ENCODE measurements at regions not wholly inside any gene's neighbourhood (a gene's known extent, or its start where the extent isn't known, plus 50 kb on each side); places are given as distances from the start of the nearest gene placed in this dataset.

- TF ChIP-seq HDGF (IDR thresholded peaks at IDR 0.05; ENCODE audit: borderline replicate concordance), result no peak
- no peak for TF ChIP-seq BHLHE40 (IDR thresholded peaks at IDR 0.05; ENCODE audit: borderline replicate concordance)
- TF ChIP-seq, protein P1, sequence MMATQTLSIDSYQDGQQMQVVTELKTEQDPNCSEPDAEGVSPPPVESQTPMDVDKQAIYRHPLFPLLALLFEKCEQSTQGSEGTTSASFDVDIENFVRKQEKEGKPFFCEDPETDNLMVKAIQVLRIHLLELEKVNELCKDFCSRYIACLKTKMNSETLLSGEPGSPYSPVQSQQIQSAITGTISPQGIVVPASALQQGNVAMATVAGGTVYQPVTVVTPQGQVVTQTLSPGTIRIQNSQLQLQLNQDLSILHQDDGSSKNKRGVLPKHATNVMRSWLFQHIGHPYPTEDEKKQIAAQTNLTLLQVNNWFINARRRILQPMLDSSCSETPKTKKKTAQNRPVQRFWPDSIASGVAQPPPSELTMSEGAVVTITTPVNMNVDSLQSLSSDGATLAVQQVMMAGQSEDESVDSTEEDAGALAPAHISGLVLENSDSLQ (IDR thresholded peaks at IDR 0.05), result no peak
- TF ChIP-seq FOXA1 (IDR thresholded peaks at IDR 0.05), result no peak
- no peak for TF ChIP-seq L3MBTL2 (conservative IDR thresholded peaks at IDR 0.05)
- no peak for TF ChIP-seq ARNT (IDR thresholded peaks at IDR 0.05)
- no peak for TF ChIP-seq LEF1 (IDR thresholded peaks at IDR 0.05; ENCODE audit: borderline replicate concordance)
- no peak for TF ChIP-seq TARDBP (IDR thresholded peaks at IDR 0.05)
- TF ChIP-seq FOXK2 (IDR thresholded peaks at IDR 0.05), result no peak
- no peak for TF ChIP-seq ELF4 (IDR thresholded peaks at IDR 0.05)
- no peak for TF ChIP-seq SUZ12 (IDR thresholded peaks at IDR 0.05)
- no peak for TF ChIP-seq NFRKB (IDR thresholded peaks at IDR 0.05)
- TF ChIP-seq SP1 (IDR thresholded peaks at IDR 0.05), result no peak
- TF ChIP-seq CTBP1 (IDR thresholded peaks at IDR 0.05; ENCODE audit: borderline replicate concordance), result no peak
- no peak for TF ChIP-seq ZNF384 (IDR thresholded peaks at IDR 0.05)
- TF ChIP-seq FOXM1 (IDR thresholded peaks at IDR 0.05; ENCODE audit: borderline replicate concordance), result no peak
- no peak for DNase-seq (ENCODE audit: extremely low spot score)
- ChIA-PET POLR2A (no interaction called here), CTCF (no interaction called here)
Observed at GRCh38 chr5:51276250-51276649, 107.0 kb upstream of the ISL1 start.

DNA sequence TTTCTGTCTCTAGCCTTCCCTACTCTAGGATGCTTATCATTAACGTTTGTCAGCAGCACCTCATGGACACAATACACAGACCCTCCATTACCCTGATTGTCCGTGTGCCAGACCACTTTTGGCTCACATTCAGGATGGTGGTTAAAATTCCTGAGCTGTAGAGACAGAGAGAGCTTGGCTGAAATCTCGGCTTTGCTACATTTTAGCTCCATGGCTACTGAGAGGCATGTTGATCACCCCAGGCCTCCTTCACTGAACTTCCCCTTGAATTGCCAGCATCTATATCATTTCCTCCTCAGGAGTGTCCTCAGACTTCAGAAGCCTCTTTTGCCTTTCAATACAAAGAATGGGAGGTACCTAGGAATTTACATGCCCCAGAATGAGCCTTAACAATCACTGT is 104.7 kb upstream of the ISL1 start:
- DNase-seq (ENCODE audit: extremely low spot score), result no peak

GRCh38 chr5:51279983-51280706 is 103.1 kb upstream of the ISL1 start:
- no peak for TF ChIP-seq ARNT (IDR thresholded peaks at IDR 0.05)
- TF ChIP-seq L3MBTL2 (conservative IDR thresholded peaks at IDR 0.05), result no peak
- no peak for TF ChIP-seq ELF4 (IDR thresholded peaks at IDR 0.05)
- TF ChIP-seq FOXA1 (IDR thresholded peaks at IDR 0.05), result no peak
- no peak for TF ChIP-seq BHLHE40 (IDR thresholded peaks at IDR 0.05; ENCODE audit: borderline replicate concordance)
- no peak for TF ChIP-seq LEF1 (IDR thresholded peaks at IDR 0.05; ENCODE audit: borderline replicate concordance)
- TF ChIP-seq ZNF384 (IDR thresholded peaks at IDR 0.05), result no peak
- TF ChIP-seq FOXM1 (IDR thresholded peaks at IDR 0.05; ENCODE audit: borderline replicate concordance), result no peak
- no peak for TF ChIP-seq NFRKB (IDR thresholded peaks at IDR 0.05)
- no peak for TF ChIP-seq CTBP1 (IDR thresholded peaks at IDR 0.05; ENCODE audit: borderline replicate concordance)
- TF ChIP-seq TARDBP (IDR thresholded peaks at IDR 0.05), result no peak
- TF ChIP-seq SUZ12 (IDR thresholded peaks at IDR 0.05), result no peak
- TF ChIP-seq, protein P1 (IDR thresholded peaks at IDR 0.05), result no peak
- no peak for TF ChIP-seq HDGF (IDR thresholded peaks at IDR 0.05; ENCODE audit: borderline replicate concordance)
- TF ChIP-seq FOXK2 (IDR thresholded peaks at IDR 0.05), result no peak
- no peak for TF ChIP-seq SP1 (IDR thresholded peaks at IDR 0.05)
- ChIA-PET CTCF (no interaction called here), POLR2A (interaction anchor here (1.5 kb wide), 1 partner anchor 103 kb away, joined by 4 read pairs; the partner anchor contains the start of gene ISL1)
- DNase-seq (ENCODE audit: extremely low spot score), result peak; percentile 15

More for the DNA sequence above, 104.7 kb upstream of the ISL1 start:
- ChIA-PET CTCF (no interaction called here), POLR2A (interaction anchor here (1.5 kb wide), 1 partner anchor 105 kb away, joined by 4 read pairs; the partner anchor contains the start of gene ISL1)
- no peak for TF ChIP-seq L3MBTL2 (conservative IDR thresholded peaks at IDR 0.05)
- TF ChIP-seq, protein P1 (IDR thresholded peaks at IDR 0.05), result no peak
- TF ChIP-seq ZNF384 (IDR thresholded peaks at IDR 0.05), result no peak
- TF ChIP-seq CTBP1 (IDR thresholded peaks at IDR 0.05; ENCODE audit: borderline replicate concordance), result no peak
- no peak for TF ChIP-seq FOXK2 (IDR thresholded peaks at IDR 0.05)
- TF ChIP-seq SUZ12 (IDR thresholded peaks at IDR 0.05), result no peak
- TF ChIP-seq SP1 (IDR thresholded peaks at IDR 0.05), result no peak
- no peak for TF ChIP-seq HDGF (IDR thresholded peaks at IDR 0.05; ENCODE audit: borderline replicate concordance)
- no peak for TF ChIP-seq LEF1 (IDR thresholded peaks at IDR 0.05; ENCODE audit: borderline replicate concordance)
- no peak for TF ChIP-seq ELF4 (IDR thresholded peaks at IDR 0.05)
- TF ChIP-seq BHLHE40 (IDR thresholded peaks at IDR 0.05; ENCODE audit: borderline replicate concordance), result no peak

DNA sequence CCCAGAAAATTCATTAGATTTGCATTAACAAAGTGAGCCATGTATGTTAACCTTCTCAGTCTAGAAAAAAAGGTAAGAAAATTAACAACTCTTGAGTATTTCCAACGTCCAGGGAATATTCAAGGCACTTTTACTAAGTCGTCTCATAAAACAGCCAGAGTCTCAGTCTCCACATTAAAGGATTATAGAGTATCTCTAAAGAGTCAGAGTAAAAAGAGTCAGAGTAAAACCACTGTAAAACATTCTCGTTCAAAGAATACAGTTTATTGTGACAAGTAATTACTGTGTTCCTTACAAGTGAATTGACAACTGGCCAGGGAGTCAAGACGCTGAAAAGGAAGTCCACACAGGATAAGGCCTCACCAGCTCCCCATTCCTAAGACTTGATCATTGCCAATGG is 97.2 kb upstream of the ISL1 start:
- TF ChIP-seq L3MBTL2 (conservative IDR thresholded peaks at IDR 0.05) (no peak), LEF1 (IDR thresholded peaks at IDR 0.05; ENCODE audit: borderline replicate concordance) (no peak)
- CTCF ChIA-PET, result no interaction called here
- no peak for DNase-seq (ENCODE audit: extremely low spot score)
- POLR2A ChIA-PET, result no interaction called here

DNA sequence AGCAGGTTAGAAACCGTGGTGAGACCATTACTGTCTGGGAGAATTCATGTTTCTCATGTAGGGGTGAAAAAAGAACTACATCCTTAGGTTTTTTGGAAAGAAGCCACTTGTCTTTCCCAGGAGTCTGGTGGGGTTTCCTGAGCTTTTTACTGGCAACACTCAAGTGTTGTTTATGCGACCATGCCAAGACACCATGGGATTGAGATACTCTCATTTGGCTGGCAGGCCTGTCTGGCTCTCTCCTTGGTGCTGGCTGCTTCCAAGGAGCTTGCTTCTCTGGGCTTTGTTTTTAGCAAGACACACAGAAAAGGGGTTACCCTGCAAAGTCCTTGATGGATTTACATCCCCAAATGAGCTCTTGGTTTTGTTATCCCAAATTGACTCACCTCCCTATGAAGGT is 80.9 kb upstream of the ISL1 start:
- ChIA-PET CTCF (no interaction called here), POLR2A (no interaction called here)
- DNase-seq (ENCODE audit: extremely low spot score), result no peak
- no peak for TF ChIP-seq NFRKB (IDR thresholded peaks at IDR 0.05)
- no peak for TF ChIP-seq LEF1 (IDR thresholded peaks at IDR 0.05; ENCODE audit: borderline replicate concordance)
- TF ChIP-seq ARNT (IDR thresholded peaks at IDR 0.05), result no peak
- no peak for TF ChIP-seq FOXM1 (IDR thresholded peaks at IDR 0.05; ENCODE audit: borderline replicate concordance)
- no peak for TF ChIP-seq ZNF384 (IDR thresholded peaks at IDR 0.05)
- no peak for TF ChIP-seq FOXK2 (IDR thresholded peaks at IDR 0.05)
- TF ChIP-seq HDGF (IDR thresholded peaks at IDR 0.05; ENCODE audit: borderline replicate concordance), result no peak
- no peak for TF ChIP-seq FOXA1 (IDR thresholded peaks at IDR 0.05)
- no peak for TF ChIP-seq ELF4 (IDR thresholded peaks at IDR 0.05)
- no peak for TF ChIP-seq BHLHE40 (IDR thresholded peaks at IDR 0.05; ENCODE audit: borderline replicate concordance)
- TF ChIP-seq, protein P1 (IDR thresholded peaks at IDR 0.05), result no peak
- TF ChIP-seq TARDBP (IDR thresholded peaks at IDR 0.05), result no peak
- no peak for TF ChIP-seq CTBP1 (IDR thresholded peaks at IDR 0.05; ENCODE audit: borderline replicate concordance)
- no peak for TF ChIP-seq SUZ12 (IDR thresholded peaks at IDR 0.05)
- TF ChIP-seq L3MBTL2 (conservative IDR thresholded peaks at IDR 0.05), result no peak
- no peak for TF ChIP-seq SP1 (IDR thresholded peaks at IDR 0.05)
